GM10266 (cell line): ENCODE measurements at regions not wholly inside any gene's neighbourhood (a gene's known extent, or its start where the extent isn't known, plus 50 kb on each side); places are given as distances from the start of the nearest gene placed in this dataset.

ENCODE experiments used
- DNase-seq: peaks from one replicate; pipeline ENCODE4 v3.0.0; 2012; ENCODE audit errors: extremely low spot score
- CTCF ChIP-seq: IDR thresholded peaks from 2 replicates; pipeline ENCODE4 v1.5.1; 2012; ENCODE audit warnings: mild to moderate bottlenecking, low read depth; ENCODE audit not compliant: control insufficient read depth, insufficient read depth; ENCODE audit errors: missing control alignments

GRCh38 chr15:101561584-101561906, 72.0 kb upstream of the PCSK6 start:
- no peak for TF ChIP-seq CTCF
- DNase-seq: no peak

GRCh38 chr15:101560722-101561583, 71.4 kb upstream of the PCSK6 start:
- no peak for TF ChIP-seq CTCF
- DNase-seq: no peak

GRCh38 chr15:101559952-101560351, 70.4 kb upstream of the PCSK6 start:
- no peak for TF ChIP-seq CTCF
- DNase-seq: no peak

GRCh38 chr15:101558221-101558941, 68.9 kb upstream of the PCSK6 start:
- no peak for DNase-seq
- TF ChIP-seq CTCF: no peak

GRCh38 chr15:101556273-101556672, 66.8 kb upstream of the PCSK6 start:
- no peak for TF ChIP-seq CTCF
- no peak for DNase-seq

- DNase-seq: no peak
- TF ChIP-seq CTCF: no peak
Observed at GRCh38 chr15:101554115-101554915, 64.8 kb upstream of the PCSK6 start.
